HG03469 (cell line): ENCODE measurements at regions not wholly inside any gene's neighbourhood (a gene's known extent, or its start where the extent isn't known, plus 50 kb on each side); places are given as distances from the start of the nearest gene placed in this dataset.

Source experiments
- ATAC-seq: cut with Tn5 transposase; IDR thresholded peaks from one replicate; pipeline ENCODE4 v1.9.1; 2021; ENCODE audit warnings: mild to moderate bottlenecking, moderate library complexity, moderate number of reproducible peaks; ENCODE audit not compliant: unreplicated experiment

- no peak for ATAC-seq
These were observed 175.2 kb downstream of the MRPL14 start for GRCh38 chr6:43951756-43952675.

- no peak for ATAC-seq
These were observed 176.0 kb downstream of the MRPL14 start for GRCh38 chr6:43951063-43951755.

- no peak for ATAC-seq
These were observed 176.6 kb downstream of the MRPL14 start for GRCh38 chr6:43950731-43951062.

- ATAC-seq = no peak
These were observed 177.1 kb downstream of the MRPL14 start for GRCh38 chr6:43950051-43950605.

DNA sequence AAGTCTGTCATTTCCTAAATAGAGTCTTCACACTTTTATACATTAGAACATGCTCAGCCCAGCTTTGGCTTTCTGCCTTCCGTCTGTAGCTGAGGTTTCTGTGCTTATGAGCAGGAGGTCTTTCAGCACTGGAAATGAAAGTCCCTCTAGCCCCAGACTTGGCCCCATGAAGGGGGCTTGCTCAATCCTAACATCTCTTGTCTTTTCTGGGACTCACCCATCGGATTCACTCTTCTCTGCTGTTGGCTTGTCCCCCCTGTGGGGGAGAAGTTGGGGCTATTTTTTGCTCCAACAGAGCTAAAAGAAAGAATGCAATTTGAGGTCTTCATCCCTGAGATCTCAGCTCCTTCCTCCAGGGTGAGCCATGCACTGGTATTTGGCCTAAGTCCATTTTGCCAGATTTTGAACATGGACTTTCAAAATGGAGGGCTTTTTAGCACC, 177.7 kb downstream of the MRPL14 start:
- ATAC-seq = no peak

- ATAC-seq = no peak
These were observed 178.4 kb downstream of the MRPL14 start for GRCh38 chr6:43948527-43949485.

- ATAC-seq = no peak
These were observed 177.8 kb downstream of the VEGFA start for GRCh38 chr6:43947860-43948259.

DNA sequence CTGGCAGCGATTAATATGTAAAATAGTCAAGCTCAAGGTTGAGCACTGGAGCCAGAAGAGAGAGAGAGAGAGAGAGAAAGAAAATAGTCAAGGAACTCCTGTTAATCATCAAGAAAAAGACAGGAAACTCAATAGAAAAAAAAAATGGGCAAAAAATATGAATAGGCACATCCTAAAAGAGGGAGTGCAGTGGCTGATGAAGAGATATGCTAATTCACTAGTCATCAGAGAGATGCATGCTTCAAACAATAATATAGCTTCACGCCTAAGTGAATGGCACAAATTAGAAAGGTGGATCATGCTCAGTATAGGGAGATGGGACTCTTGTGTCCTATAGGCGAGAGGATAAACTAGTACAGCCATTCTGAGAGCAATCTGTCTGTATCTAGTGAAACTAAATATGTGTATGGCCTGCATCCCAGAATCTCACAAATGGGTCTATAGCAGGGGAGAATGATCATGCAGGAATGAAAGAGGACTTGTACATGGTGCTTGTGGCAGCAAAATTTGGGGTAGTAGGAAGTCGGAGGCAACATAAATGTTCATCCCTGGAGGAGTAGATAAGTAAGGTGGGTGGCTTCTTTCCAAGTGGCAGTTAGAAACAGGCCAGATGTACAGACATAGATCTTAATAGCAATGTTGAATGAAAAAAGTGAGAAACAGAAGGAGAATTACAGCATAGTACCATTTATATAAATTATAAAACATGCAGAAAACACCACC, 176.8 kb downstream of the VEGFA start:
- no peak for ATAC-seq

DNA sequence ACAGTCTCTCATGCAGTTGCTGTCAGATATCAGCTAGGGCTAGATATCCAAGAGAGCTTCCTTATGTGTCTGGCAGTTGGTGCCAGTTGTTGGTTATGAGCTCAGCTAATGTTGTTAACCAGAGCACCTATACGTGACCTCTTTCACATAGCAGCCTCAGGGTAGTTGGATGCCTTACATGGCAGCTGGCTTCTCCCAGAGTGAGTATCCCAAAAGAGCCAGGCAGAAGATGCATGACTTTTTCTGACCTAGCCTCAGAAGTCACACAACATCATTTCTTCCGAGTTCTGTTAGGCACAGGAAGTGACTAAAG, 175.7 kb downstream of the VEGFA start:
- no peak for ATAC-seq

- ATAC-seq = no peak
These were observed 175.1 kb downstream of the VEGFA start for GRCh38 chr6:43944908-43945767.

- no peak for ATAC-seq
These were observed 173.8 kb downstream of the VEGFA start for GRCh38 chr6:43943781-43944250.

- no peak for ATAC-seq
These were observed 173.2 kb downstream of the VEGFA start for GRCh38 chr6:43943099-43943766.

DNA sequence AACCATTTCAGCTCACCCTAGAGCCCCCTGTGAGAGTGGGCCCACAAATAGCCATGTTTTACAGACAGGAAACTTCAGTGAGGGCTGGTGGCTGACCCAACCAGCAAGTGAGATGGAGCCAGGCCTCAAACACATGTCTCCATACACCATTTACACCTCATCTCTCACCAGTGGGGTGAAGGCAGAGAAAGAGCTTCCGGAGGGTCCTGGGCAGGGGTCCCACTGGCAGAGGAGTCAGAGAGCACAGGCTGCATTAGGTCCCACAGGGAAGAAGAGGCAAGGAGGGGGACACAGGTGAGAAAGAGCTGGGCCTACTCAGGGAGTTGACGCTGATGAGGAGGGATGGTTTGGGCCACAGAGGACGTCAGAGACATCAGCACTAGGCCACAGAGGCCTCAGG, 172.6 kb downstream of the VEGFA start:
- ATAC-seq = no peak

- no peak for ATAC-seq
These were observed 172.0 kb downstream of the VEGFA start for GRCh38 chr6:43942011-43942442.

DNA sequence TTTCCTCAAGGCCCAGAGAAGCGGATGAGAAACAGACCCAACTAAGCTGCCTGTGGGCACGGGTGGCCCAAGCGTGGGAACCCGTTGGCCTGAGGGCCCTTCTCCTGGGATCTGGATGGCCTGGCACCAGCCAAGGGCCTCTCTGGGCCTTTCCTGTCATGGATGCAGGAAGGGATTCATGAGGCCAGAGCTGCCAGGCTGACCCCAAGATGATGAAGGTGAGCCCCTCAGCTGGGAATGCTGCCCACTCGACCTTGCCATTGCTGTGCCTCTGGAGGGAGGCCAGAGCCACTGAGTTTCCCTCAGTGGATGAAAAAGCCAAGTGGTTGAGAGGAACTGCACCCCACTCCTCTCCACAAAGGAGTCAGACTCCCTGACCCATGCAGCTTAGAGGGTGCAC, 171.2 kb downstream of the VEGFA start:
- ATAC-seq = no peak

GRCh38 chr6:43940393-43941087, 170.5 kb downstream of the VEGFA start:
- ATAC-seq = no peak

- no peak for ATAC-seq
These were observed 170.0 kb downstream of the VEGFA start for GRCh38 chr6:43940071-43940392.
